DND-41 (cell line): ENCODE measurements at regions not wholly inside any gene's neighbourhood (a gene's known extent, or its start where the extent isn't known, plus 50 kb on each side); places are given as distances from the start of the nearest gene placed in this dataset.

Experiments
- ATAC-seq: fragments of 200-7000 bp; cut with Tn5 transposase; 3 replicates; pipeline ENCODE4 v1.9.1; 2021; ENCODE audit warnings: low read depth; ENCODE audit not compliant: insufficient read depth
- DNase-seq: peaks from one replicate; pipeline ENCODE4 v3.0.0-alpha.2; 2020
- H2AFZ ChIP-seq: 2 replicates; pipeline ENCODE4 v1.6.0; 2012; ENCODE audit warnings: low read depth, low read length
- H3K27ac ChIP-seq: 2 replicates; pipeline ENCODE4 v1.5.1; 2012; ENCODE audit warnings: low read length, inconsistent platforms
- H3K27me3 ChIP-seq: fragments of 200-600 bp; sonication (generic); 2 replicates; pipeline ENCODE4 v1.6.0; 2012; ENCODE audit warnings: low read length, mild to moderate bottlenecking, inconsistent platforms; ENCODE audit not compliant: insufficient read depth, poor library complexity
- H3K36me3 ChIP-seq: 2 replicates; pipeline ENCODE4 v1.5.1; 2012; ENCODE audit warnings: low read length, inconsistent platforms; ENCODE audit not compliant: insufficient read depth
- H3K4me1 ChIP-seq: 2 replicates; pipeline ENCODE4 v1.5.1; 2012; ENCODE audit warnings: mild to moderate bottlenecking, low read length; ENCODE audit not compliant: insufficient read depth
- H3K4me2 ChIP-seq: 2 replicates; pipeline ENCODE4 v1.6.0; 2012; ENCODE audit warnings: mild to moderate bottlenecking, moderate library complexity, low read length, inconsistent platforms; ENCODE audit not compliant: insufficient read depth
- H3K4me3 ChIP-seq, 2 experiments: fragments of 200-600 bp in 1 of 2; shearing (Covaris generic) in 1 of 2; 2 replicates each; pipeline ENCODE4 v1.5.1; 2012 to 2016; ENCODE audit warnings: inconsistent platforms in 2 of 2, low read length in 2 of 2, mild to moderate bottlenecking in 2 of 2, low read depth in 1 of 2, moderate library complexity in 1 of 2
- H3K79me2 ChIP-seq: 2 replicates; pipeline ENCODE4 v1.6.0; 2012; ENCODE audit warnings: low read length, inconsistent platforms; ENCODE audit not compliant: insufficient read depth
- H3K9ac ChIP-seq: 2 replicates; pipeline ENCODE4 v1.6.0; 2012; ENCODE audit warnings: low read depth, mild to moderate bottlenecking, inconsistent platforms, low read length, moderate library complexity
- H3K9me3 ChIP-seq: 2 replicates; pipeline ENCODE4 v1.5.1; 2012; ENCODE audit warnings: low read length, moderate library complexity, mild to moderate bottlenecking, inconsistent platforms; ENCODE audit not compliant: insufficient read depth, severe bottlenecking
- H4K20me1 ChIP-seq: 2 replicates; pipeline ENCODE4 v1.6.0; 2012; ENCODE audit warnings: low read length; ENCODE audit not compliant: insufficient read depth
- EZH2 ChIP-seq: IDR thresholded peaks from 3 replicates; pipeline ENCODE4 v1.6.1; 2012; ENCODE audit warnings: borderline replicate concordance, low read depth, mild to moderate bottlenecking, moderate library complexity, low read length, inconsistent platforms; ENCODE audit not compliant: severe bottlenecking
- TF ChIP-seq, protein P1 (sequence below): IDR thresholded peaks from 2 replicates; pipeline ENCODE4 v1.5.1; 2012; ENCODE audit warnings: borderline replicate concordance, low read length, moderate library complexity, mild to moderate bottlenecking; ENCODE audit not compliant: poor library complexity, severe bottlenecking; ENCODE audit errors: extremely low read depth

DNA sequence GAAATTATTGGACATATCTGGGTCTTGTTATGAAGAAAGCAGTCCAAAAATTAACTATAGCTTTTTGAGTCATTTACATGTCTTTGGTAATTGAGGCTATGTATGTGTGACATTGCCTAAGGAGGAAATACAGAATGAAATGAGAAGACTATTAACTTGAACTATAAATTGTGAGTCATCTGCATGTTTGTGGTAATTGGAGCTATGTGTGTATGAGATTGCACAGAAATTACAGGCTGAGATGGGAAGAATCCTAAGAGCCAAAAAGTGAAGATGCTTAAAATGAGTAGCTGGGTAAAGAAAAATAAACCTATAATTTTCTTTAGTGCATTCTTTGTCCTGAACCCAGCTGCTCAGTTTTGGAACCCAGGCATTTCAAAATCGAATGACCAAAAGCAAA lies 747.6 kb upstream of the EDIL3 start:
- no peak overlapping the region for H3K9ac ChIP-seq
- no peaks in the 10 kb centered on the region for H3K36me3 ChIP-seq
- no peaks in the 10 kb centered on the region for H3K27me3 ChIP-seq
- H3K27ac ChIP-seq: no peak overlapping the region
- H3K9me3 ChIP-seq: no peaks in the 10 kb centered on the region
- H2AFZ ChIP-seq: no peak overlapping the region
- no peak for ATAC-seq
- no peak for TF ChIP-seq EZH2
- TF ChIP-seq, protein P1, sequence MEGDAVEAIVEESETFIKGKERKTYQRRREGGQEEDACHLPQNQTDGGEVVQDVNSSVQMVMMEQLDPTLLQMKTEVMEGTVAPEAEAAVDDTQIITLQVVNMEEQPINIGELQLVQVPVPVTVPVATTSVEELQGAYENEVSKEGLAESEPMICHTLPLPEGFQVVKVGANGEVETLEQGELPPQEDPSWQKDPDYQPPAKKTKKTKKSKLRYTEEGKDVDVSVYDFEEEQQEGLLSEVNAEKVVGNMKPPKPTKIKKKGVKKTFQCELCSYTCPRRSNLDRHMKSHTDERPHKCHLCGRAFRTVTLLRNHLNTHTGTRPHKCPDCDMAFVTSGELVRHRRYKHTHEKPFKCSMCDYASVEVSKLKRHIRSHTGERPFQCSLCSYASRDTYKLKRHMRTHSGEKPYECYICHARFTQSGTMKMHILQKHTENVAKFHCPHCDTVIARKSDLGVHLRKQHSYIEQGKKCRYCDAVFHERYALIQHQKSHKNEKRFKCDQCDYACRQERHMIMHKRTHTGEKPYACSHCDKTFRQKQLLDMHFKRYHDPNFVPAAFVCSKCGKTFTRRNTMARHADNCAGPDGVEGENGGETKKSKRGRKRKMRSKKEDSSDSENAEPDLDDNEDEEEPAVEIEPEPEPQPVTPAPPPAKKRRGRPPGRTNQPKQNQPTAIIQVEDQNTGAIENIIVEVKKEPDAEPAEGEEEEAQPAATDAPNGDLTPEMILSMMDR: no peak
- no peak overlapping the region for H3K4me2 ChIP-seq
- H4K20me1 ChIP-seq: no peaks in the 10 kb centered on the region
- H3K4me3 ChIP-seq: no peak overlapping the region
- H3K4me1 ChIP-seq: no peaks in the 10 kb centered on the region
- DNase-seq: no peak
- H3K79me2 ChIP-seq: no peaks in the 10 kb centered on the region

DNA sequence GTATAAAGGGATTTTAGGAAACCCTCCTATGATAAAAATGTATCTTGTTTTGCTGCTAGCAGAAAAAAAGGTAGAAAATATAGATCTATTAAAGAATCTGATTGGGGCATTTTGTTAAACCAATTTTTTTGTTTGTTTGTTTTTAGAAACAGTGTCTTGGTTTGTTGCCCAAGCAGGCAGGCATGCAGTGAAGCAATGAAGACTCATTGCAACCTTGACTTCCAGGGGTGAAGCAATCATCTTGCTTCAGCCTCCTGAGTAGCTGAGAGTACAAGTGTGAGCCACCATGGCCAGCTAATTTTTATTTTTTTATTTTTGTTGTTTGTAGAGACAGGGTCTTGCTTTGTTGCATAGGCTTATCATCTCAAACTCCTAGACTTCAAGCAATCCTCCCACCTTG lies 755.8 kb upstream of the EDIL3 start:
- no peak overlapping the region for H3K9ac ChIP-seq
- H3K36me3 ChIP-seq: no peaks in the 10 kb centered on the region
- DNase-seq (no peak), ATAC-seq (no peak)
- H3K79me2 ChIP-seq: no peaks in the 10 kb centered on the region
- H3K27me3 ChIP-seq: no peaks in the 10 kb centered on the region
- no peaks in the 10 kb centered on the region for H3K4me1 ChIP-seq
- no peak overlapping the region for H3K27ac ChIP-seq
- H4K20me1 ChIP-seq: no peaks in the 10 kb centered on the region
- no peaks in the 10 kb centered on the region for H3K9me3 ChIP-seq
- no peak overlapping the region for H3K4me2 ChIP-seq
- H2AFZ ChIP-seq: no peak overlapping the region
- H3K4me3 ChIP-seq: no peak overlapping the region
- no peak for TF ChIP-seq EZH2
- TF ChIP-seq, protein P1: no peak

DNA sequence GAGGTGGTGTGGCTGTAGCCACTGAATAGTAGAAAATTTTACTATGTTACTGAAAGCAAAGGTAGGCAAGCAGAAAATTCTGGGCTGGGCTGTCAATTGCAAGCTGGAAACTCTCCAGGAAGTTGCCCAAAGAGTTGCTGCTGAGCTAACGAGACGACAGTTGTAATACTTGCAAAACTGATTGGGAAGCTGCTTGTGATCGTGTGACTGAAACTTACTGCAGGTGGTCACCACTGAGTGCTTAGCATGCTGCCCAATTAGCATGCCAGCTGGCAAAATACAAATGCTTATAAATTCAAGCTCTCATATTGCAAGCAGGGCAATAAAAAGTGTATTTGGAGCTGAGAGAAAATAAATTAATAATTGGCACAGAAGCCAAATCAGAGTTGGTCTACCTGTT lies 758.5 kb upstream of the EDIL3 start:
- no peaks in the 10 kb centered on the region for H3K4me1 ChIP-seq
- ATAC-seq (no peak), DNase-seq (no peak)
- no peaks in the 10 kb centered on the region for H3K79me2 ChIP-seq
- no peaks in the 10 kb centered on the region for H3K27me3 ChIP-seq
- no peak overlapping the region for H3K4me2 ChIP-seq
- H3K36me3 ChIP-seq: no peaks in the 10 kb centered on the region
- H4K20me1 ChIP-seq: no peaks in the 10 kb centered on the region
- no peak overlapping the region for H3K4me3 ChIP-seq
- H2AFZ ChIP-seq: no peak overlapping the region
- TF ChIP-seq EZH2: no peak
- TF ChIP-seq, protein P1: no peak
- no peaks in the 10 kb centered on the region for H3K9me3 ChIP-seq
- H3K9ac ChIP-seq: no peak overlapping the region
- no peak overlapping the region for H3K27ac ChIP-seq

DNA sequence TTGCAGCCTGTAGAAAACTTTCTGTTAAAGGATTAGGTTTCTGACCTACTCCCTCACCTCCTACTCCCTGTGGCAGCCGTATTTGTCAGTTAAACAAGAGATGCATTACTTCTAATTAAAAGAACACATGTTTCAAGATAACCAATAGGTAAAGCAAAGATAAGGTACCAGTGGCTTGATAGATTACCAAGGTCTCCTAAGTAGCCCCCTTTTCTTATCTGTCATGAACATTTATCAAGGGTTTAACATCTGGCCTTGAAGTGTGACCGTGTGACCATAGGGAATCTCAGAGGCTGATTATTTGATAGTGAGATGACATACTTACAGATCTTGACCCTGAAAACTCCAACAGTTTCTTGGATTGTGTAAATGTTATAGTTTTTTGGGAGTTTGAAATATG lies 764.0 kb upstream of the EDIL3 start:
- H3K9me3 ChIP-seq: no peaks in the 10 kb centered on the region
- H3K4me2 ChIP-seq: no peak overlapping the region
- no peaks in the 10 kb centered on the region for H4K20me1 ChIP-seq
- TF ChIP-seq EZH2: no peak
- TF ChIP-seq, protein P1: no peak
- no peaks in the 10 kb centered on the region for H3K4me1 ChIP-seq
- no peaks in the 10 kb centered on the region for H3K79me2 ChIP-seq
- no peak overlapping the region for H3K9ac ChIP-seq
- no peaks in the 10 kb centered on the region for H3K36me3 ChIP-seq
- ATAC-seq (no peak), DNase-seq (no peak)
- H3K4me3 ChIP-seq: no peak overlapping the region
- H2AFZ ChIP-seq: no peak overlapping the region
- H3K27ac ChIP-seq: no peak overlapping the region
- H3K27me3 ChIP-seq: no peaks in the 10 kb centered on the region
